ENCODE measurements at regions not wholly inside any gene's neighbourhood (a gene's known extent, or its start where the extent isn't known, plus 50 kb on each side); places are given as distances from the start of the nearest gene placed in this dataset.

GRCh38 chr15:58279654-58280053, 141.5 kb downstream of the AQP9 start:
- DNase-seq (ENCODE audit: low read depth) = no peak
- no peak for TF ChIP-seq CTCF (conservative IDR thresholded peaks at IDR 0.05; ENCODE audit: low read length)
- H3K4me3 ChIP-seq (ENCODE audit: low read length) = no peak overlapping the region

GRCh38 chr15:58282060-58282708, 144.0 kb downstream of the AQP9 start:
- no peak for TF ChIP-seq CTCF (conservative IDR thresholded peaks at IDR 0.05; ENCODE audit: low read length)
- DNase-seq (ENCODE audit: low read depth) = peak; percentile 9
- no peak overlapping the region for H3K4me3 ChIP-seq (ENCODE audit: low read length)

- no peak for TF ChIP-seq CTCF (conservative IDR thresholded peaks at IDR 0.05; ENCODE audit: low read length)
- no peak overlapping the region for H3K4me3 ChIP-seq (ENCODE audit: low read length)
- DNase-seq (ENCODE audit: low read depth) = no peak
These were observed 145.1 kb downstream of the AQP9 start for GRCh38 chr15:58283302-58283701.

GRCh38 chr15:58284293-58284692, 146.1 kb downstream of the AQP9 start:
- no peak for DNase-seq (ENCODE audit: low read depth)
- H3K4me3 ChIP-seq (ENCODE audit: low read length) = no peak overlapping the region
- TF ChIP-seq CTCF (conservative IDR thresholded peaks at IDR 0.05; ENCODE audit: low read length) = no peak

GRCh38 chr15:58285212-58285920, 146.4 kb upstream of the LIPC start:
- no peak for TF ChIP-seq CTCF (conservative IDR thresholded peaks at IDR 0.05; ENCODE audit: low read length)
- H3K4me3 ChIP-seq (ENCODE audit: low read length) = no peak overlapping the region
- no peak for DNase-seq (ENCODE audit: low read depth)

- H3K4me3 ChIP-seq (ENCODE audit: low read length) = no peak overlapping the region
- TF ChIP-seq CTCF (conservative IDR thresholded peaks at IDR 0.05; ENCODE audit: low read length) = no peak
- no peak for DNase-seq (ENCODE audit: low read depth)
These were observed 145.9 kb upstream of the LIPC start for GRCh38 chr15:58285921-58286278.

- H3K4me3 ChIP-seq (ENCODE audit: low read length) = no peak overlapping the region
- no peak for DNase-seq (ENCODE audit: low read depth)
- TF ChIP-seq CTCF (conservative IDR thresholded peaks at IDR 0.05; ENCODE audit: low read length) = no peak
These were observed 145.3 kb upstream of the LIPC start for GRCh38 chr15:58286523-58286922.

Measured in AG10803 (cell line).